ENCODE measurements at regions not wholly inside any gene's neighbourhood (a gene's known extent, or its start where the extent isn't known, plus 50 kb on each side); places are given as distances from the start of the nearest gene placed in this dataset.
"Not testable (repeated sequence)": the region's sequence is repeated elsewhere in the genome, so short reads cannot be mapped to it uniquely, and the experiment has no call there.

DNA sequence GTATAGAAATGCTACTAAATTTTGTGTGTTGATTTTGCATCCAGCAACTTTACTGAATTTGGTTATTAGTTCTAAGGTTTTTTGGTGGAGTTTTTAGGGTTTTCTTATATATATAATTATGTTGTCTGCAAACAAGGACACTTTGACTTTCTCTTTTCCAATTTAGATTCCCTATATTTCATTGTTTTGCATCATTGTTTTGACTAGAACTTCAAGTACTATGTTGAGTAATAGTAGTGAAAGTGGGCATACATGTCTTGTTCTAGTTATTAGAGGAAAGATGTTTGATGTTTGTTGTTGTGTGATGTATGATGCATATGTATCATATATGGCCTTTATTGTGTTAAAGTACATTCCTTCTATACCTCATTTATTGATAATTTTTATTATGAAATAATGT lies 362.3 kb upstream of the PRR16 start:
- no peak overlapping the region for H2AFZ ChIP-seq (ENCODE audit: low read length, unreplicated experiment)
- no peak overlapping the region for H3K27ac ChIP-seq (ENCODE audit: low read depth, low read length)

DNA sequence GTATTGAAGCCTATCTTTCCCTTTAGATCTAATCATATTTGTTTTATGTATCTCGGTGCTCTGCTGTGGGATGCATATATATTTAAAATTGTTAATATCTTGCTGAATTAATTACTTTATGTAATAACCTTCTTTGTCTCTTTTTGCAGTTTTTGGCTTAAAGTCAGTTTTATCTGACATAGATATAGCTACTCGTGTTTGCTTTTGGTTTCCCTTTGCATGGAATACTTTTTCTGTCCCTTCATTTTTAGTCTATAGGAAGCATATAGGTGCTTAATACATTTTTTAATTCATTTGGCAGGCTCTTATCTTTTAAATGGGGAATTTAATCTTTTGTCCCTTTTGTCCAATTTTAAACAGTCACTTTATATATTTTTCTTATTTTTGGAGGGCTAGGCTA lies 360.6 kb upstream of the PRR16 start:
- Histone ChIP-seq H3K79me2 (ENCODE audit: control insufficient read depth, insufficient read depth, low read length, unreplicated experiment) (no peaks in the 10 kb centered on the region), H2AFZ (ENCODE audit: low read length, unreplicated experiment) (no peak overlapping the region), H3K36me3 (ENCODE audit: insufficient read depth, low read length) (no peaks in the 10 kb centered on the region), H3K4me3 (ENCODE audit: low read depth, low read length) (no peak overlapping the region), H3K27ac (ENCODE audit: low read depth, low read length) (no peak overlapping the region), H3K4me1 (ENCODE audit: control insufficient read depth, insufficient read depth, low read length, unreplicated experiment) (peaks cover 2% of the 10 kb centered on the region), H3K27me3 (ENCODE audit: insufficient read depth, low read length) (no peaks in the 10 kb centered on the region)

More for the DNA sequence above, 362.3 kb upstream of the PRR16 start:
- Histone ChIP-seq H3K36me3 (ENCODE audit: insufficient read depth, low read length) (no peaks in the 10 kb centered on the region), H3K4me1 (ENCODE audit: control insufficient read depth, insufficient read depth, low read length, unreplicated experiment) (peaks cover 8% of the 10 kb centered on the region), H3K4me3 (ENCODE audit: low read depth, low read length) (no peak overlapping the region), H3K27me3 (ENCODE audit: insufficient read depth, low read length) (no peaks in the 10 kb centered on the region), H3K79me2 (ENCODE audit: control insufficient read depth, insufficient read depth, low read length, unreplicated experiment) (no peaks in the 10 kb centered on the region)

GRCh38 chr5:120106912-120107525 lies 357.1 kb upstream of the PRR16 start:
- Histone ChIP-seq H3K4me1 (ENCODE audit: control insufficient read depth, insufficient read depth, low read length, unreplicated experiment) (peaks cover 11% of the 10 kb centered on the region), H2AFZ (ENCODE audit: low read length, unreplicated experiment) (no peak overlapping the region), H3K36me3 (ENCODE audit: insufficient read depth, low read length) (no peaks in the 10 kb centered on the region), H3K4me3 (ENCODE audit: low read depth, low read length) (no peak overlapping the region), H3K27ac (ENCODE audit: low read depth, low read length) (no peak overlapping the region), H3K79me2 (ENCODE audit: control insufficient read depth, insufficient read depth, low read length, unreplicated experiment) (no peaks in the 10 kb centered on the region), H3K27me3 (ENCODE audit: insufficient read depth, low read length) (no peaks in the 10 kb centered on the region)

DNA sequence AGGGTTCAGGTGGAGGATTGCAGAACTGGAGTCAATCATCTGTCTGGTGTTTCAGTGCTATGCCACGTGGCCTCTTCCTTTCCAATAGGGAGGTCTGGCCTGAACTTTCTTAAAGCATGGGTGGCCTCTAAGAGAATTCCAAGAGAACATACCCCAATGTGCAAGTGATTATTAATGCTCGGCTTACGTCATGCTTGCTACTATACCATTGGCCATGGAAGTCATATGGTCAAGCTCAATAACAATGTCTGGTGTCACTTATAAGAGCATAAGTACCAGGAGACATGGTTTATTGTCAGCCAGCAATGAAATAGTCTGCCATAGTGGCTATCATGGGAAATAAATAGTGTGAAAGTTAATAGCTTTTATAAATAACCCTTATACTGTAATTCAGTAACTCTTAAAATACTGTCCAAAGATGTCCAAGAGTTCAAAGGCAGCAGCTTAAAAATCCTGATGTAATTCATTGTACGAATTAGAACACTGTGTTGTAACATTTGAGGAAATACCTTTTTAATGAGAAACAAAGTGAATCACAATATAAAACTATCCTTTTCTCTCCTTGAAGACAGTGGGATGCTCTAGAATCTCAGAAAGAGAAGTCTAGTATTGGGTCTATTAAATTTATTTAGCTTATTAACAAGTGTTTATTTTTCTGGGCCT lies 355.4 kb upstream of the PRR16 start:
- peaks cover 11% of the 10 kb centered on the region for H3K4me1 ChIP-seq (ENCODE audit: control insufficient read depth, insufficient read depth, low read length, unreplicated experiment)
- no peaks in the 10 kb centered on the region for H3K36me3 ChIP-seq (ENCODE audit: insufficient read depth, low read length)
- peak overlapping the region; percentile 8; the same call in 1 of the 2 replicates for H3K4me3 ChIP-seq (ENCODE audit: low read depth, low read length)
- H3K79me2 ChIP-seq (ENCODE audit: control insufficient read depth, insufficient read depth, low read length, unreplicated experiment): no peaks in the 10 kb centered on the region
- H3K27ac ChIP-seq (ENCODE audit: low read depth, low read length): peak overlapping the region; percentile 21; the same call in 1 of the 2 replicates
- H2AFZ ChIP-seq (ENCODE audit: low read length, unreplicated experiment): peak overlapping the region; percentile 31
- H3K27me3 ChIP-seq (ENCODE audit: insufficient read depth, low read length): no peaks in the 10 kb centered on the region

DNA sequence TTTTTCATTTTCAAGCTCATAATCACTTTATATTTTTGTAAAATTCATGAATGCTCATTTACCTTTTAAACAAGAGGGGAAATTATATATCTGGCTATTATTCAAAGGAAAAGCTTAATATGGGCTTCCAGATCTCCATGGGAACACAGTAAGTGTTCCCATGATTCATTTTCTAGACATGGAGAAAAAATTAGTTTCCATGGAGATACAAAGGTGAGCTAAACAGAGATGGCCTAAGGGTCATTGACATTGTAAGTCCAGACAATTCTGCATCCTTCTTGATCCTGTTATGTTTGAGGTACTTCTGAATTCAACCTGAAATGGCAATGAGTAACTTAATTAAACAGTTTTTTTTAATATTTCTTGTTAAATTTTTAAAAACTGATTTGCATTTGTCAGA lies 341.4 kb upstream of the PRR16 start:
- Histone ChIP-seq H3K79me2 (ENCODE audit: control insufficient read depth, insufficient read depth, low read length, unreplicated experiment) (no peaks in the 10 kb centered on the region), H2AFZ (ENCODE audit: low read length, unreplicated experiment) (no peak overlapping the region), H3K4me3 (ENCODE audit: low read depth, low read length) (no peak overlapping the region), H3K27me3 (ENCODE audit: insufficient read depth, low read length) (no peaks in the 10 kb centered on the region), H3K4me1 (ENCODE audit: control insufficient read depth, insufficient read depth, low read length, unreplicated experiment) (no peaks in the 10 kb centered on the region), H3K36me3 (ENCODE audit: insufficient read depth, low read length) (no peaks in the 10 kb centered on the region), H3K27ac (ENCODE audit: low read depth, low read length) (no peak overlapping the region)

- H3K36me3 ChIP-seq (ENCODE audit: insufficient read depth, low read length): no peaks in the 10 kb centered on the region
- H3K4me3 ChIP-seq (ENCODE audit: low read depth, low read length): no peak overlapping the region
- no peak overlapping the region for H3K27ac ChIP-seq (ENCODE audit: low read depth, low read length)
- H3K79me2 ChIP-seq (ENCODE audit: control insufficient read depth, insufficient read depth, low read length, unreplicated experiment): no peaks in the 10 kb centered on the region
- no peaks in the 10 kb centered on the region for H3K27me3 ChIP-seq (ENCODE audit: insufficient read depth, low read length)
- H3K4me1 ChIP-seq (ENCODE audit: control insufficient read depth, insufficient read depth, low read length, unreplicated experiment): no peaks in the 10 kb centered on the region
- H2AFZ ChIP-seq (ENCODE audit: low read length, unreplicated experiment): no peak overlapping the region
Measured at GRCh38 chr5:120124031-120124430, 340.1 kb upstream of the PRR16 start.

DNA sequence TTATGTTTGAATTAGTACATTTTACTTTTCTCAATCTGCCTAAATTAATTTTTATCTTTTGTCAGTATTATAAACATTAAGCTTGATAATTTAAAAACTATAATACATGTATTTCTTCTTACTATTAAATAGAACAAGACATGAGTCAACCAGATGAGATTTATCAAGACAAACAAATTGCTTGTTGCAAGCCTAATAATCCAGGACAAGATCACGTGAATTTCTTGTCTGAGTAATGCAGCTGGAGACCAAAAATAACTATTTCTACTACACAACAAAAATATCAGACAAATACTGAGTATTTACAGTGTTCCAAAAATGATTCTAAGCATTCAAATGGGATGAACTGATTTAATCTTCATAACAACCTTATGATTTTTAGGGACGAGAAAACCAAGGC lies 339.1 kb upstream of the PRR16 start:
- Histone ChIP-seq H3K4me1 (ENCODE audit: control insufficient read depth, insufficient read depth, low read length, unreplicated experiment) (no peaks in the 10 kb centered on the region), H3K4me3 (ENCODE audit: low read depth, low read length) (no peak overlapping the region), H2AFZ (ENCODE audit: low read length, unreplicated experiment) (no peak overlapping the region), H3K79me2 (ENCODE audit: control insufficient read depth, insufficient read depth, low read length, unreplicated experiment) (no peaks in the 10 kb centered on the region), H3K36me3 (ENCODE audit: insufficient read depth, low read length) (no peaks in the 10 kb centered on the region), H3K27ac (ENCODE audit: low read depth, low read length) (no peak overlapping the region), H3K27me3 (ENCODE audit: insufficient read depth, low read length) (no peaks in the 10 kb centered on the region)

DNA sequence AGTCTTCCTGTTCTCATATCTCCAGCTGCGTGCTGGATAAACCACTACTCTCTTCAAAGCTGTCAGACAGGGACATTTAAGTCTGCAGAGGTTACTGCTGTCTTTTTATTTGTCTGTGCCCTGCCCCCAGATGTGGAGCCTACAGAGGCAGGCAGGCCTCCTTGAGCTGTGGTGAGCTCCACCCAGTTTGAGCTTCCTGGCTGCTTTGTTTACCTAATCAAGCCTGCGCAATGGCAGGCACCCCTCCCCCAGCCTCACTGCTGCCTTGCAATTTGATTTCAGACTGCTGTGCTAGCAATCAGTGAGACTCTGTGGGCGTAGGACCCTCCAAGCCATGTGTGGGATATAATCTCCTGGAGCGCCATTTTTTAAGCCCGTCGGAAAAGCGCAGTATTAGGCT lies 331.8 kb upstream of the PRR16 start:
- not testable (repeated sequence) for H3K4me1 ChIP-seq (ENCODE audit: control insufficient read depth, insufficient read depth, low read length, unreplicated experiment); H3K36me3 ChIP-seq (ENCODE audit: insufficient read depth, low read length); H2AFZ ChIP-seq (ENCODE audit: low read length, unreplicated experiment); H3K27ac ChIP-seq (ENCODE audit: low read depth, low read length); H3K79me2 ChIP-seq (ENCODE audit: control insufficient read depth, insufficient read depth, low read length, unreplicated experiment); H3K4me3 ChIP-seq (ENCODE audit: low read depth, low read length); H3K27me3 ChIP-seq (ENCODE audit: insufficient read depth, low read length)

- H3K27me3 ChIP-seq (ENCODE audit: insufficient read depth, low read length): no peaks in the 10 kb centered on the region
- H3K4me1 ChIP-seq (ENCODE audit: control insufficient read depth, insufficient read depth, low read length, unreplicated experiment): peaks cover 10% of the 10 kb centered on the region
- H3K36me3 ChIP-seq (ENCODE audit: insufficient read depth, low read length): no peaks in the 10 kb centered on the region
- no peak overlapping the region for H3K4me3 ChIP-seq (ENCODE audit: low read depth, low read length)
- H2AFZ ChIP-seq (ENCODE audit: low read length, unreplicated experiment): no peak overlapping the region
- no peaks in the 10 kb centered on the region for H3K79me2 ChIP-seq (ENCODE audit: control insufficient read depth, insufficient read depth, low read length, unreplicated experiment)
- no peak overlapping the region for H3K27ac ChIP-seq (ENCODE audit: low read depth, low read length)
Measured at GRCh38 chr5:120134944-120135343, 329.2 kb upstream of the PRR16 start.

GRCh38 chr5:120137582-120137981 lies 326.5 kb upstream of the PRR16 start:
- H3K27me3 ChIP-seq (ENCODE audit: insufficient read depth, low read length): no peaks in the 10 kb centered on the region
- no peaks in the 10 kb centered on the region for H3K79me2 ChIP-seq (ENCODE audit: control insufficient read depth, insufficient read depth, low read length, unreplicated experiment)
- no peaks in the 10 kb centered on the region for H3K36me3 ChIP-seq (ENCODE audit: insufficient read depth, low read length)
- peaks cover 10% of the 10 kb centered on the region for H3K4me1 ChIP-seq (ENCODE audit: control insufficient read depth, insufficient read depth, low read length, unreplicated experiment)
- H3K4me3 ChIP-seq (ENCODE audit: low read depth, low read length): no peak overlapping the region
- H2AFZ ChIP-seq (ENCODE audit: low read length, unreplicated experiment): no peak overlapping the region
- no peak overlapping the region for H3K27ac ChIP-seq (ENCODE audit: low read depth, low read length)

DNA sequence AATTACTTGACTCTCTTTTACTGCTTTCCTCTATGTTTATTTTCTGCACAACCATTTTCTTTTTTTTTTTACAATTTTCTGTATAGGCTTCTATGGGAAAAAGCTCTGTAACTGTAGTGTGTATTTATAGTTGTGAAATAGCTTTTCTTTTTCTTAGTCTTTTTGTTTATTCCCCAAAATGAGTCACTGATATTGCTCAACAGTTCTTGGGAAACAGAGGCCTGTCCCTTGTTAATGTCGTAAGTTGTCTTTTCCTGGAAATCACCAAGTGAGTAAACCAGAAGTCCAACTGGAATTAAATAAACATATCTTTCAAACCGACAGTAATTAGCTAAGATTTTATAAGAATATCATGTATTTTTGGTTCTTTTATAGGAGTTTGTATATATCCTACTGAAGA lies 325.1 kb upstream of the PRR16 start:
- H3K27me3 ChIP-seq (ENCODE audit: insufficient read depth, low read length): no peaks in the 10 kb centered on the region
- no peaks in the 10 kb centered on the region for H3K36me3 ChIP-seq (ENCODE audit: insufficient read depth, low read length)
- peak overlapping the region; percentile 43 for H2AFZ ChIP-seq (ENCODE audit: low read length, unreplicated experiment)
- H3K79me2 ChIP-seq (ENCODE audit: control insufficient read depth, insufficient read depth, low read length, unreplicated experiment): no peaks in the 10 kb centered on the region
- H3K4me1 ChIP-seq (ENCODE audit: control insufficient read depth, insufficient read depth, low read length, unreplicated experiment): peaks cover 10% of the 10 kb centered on the region
- peak overlapping the region; percentile 80 for H3K27ac ChIP-seq (ENCODE audit: low read depth, low read length)
- H3K4me3 ChIP-seq (ENCODE audit: low read depth, low read length): no peak overlapping the region
